ENCODE measurements at regions not wholly inside any gene's neighbourhood (a gene's known extent, or its start where the extent isn't known, plus 50 kb on each side); places are given as distances from the start of the nearest gene placed in this dataset.
"Not testable (repeated sequence)": the region's sequence is repeated elsewhere in the genome, so short reads cannot be mapped to it uniquely, and the experiment has no call there.

DNA sequence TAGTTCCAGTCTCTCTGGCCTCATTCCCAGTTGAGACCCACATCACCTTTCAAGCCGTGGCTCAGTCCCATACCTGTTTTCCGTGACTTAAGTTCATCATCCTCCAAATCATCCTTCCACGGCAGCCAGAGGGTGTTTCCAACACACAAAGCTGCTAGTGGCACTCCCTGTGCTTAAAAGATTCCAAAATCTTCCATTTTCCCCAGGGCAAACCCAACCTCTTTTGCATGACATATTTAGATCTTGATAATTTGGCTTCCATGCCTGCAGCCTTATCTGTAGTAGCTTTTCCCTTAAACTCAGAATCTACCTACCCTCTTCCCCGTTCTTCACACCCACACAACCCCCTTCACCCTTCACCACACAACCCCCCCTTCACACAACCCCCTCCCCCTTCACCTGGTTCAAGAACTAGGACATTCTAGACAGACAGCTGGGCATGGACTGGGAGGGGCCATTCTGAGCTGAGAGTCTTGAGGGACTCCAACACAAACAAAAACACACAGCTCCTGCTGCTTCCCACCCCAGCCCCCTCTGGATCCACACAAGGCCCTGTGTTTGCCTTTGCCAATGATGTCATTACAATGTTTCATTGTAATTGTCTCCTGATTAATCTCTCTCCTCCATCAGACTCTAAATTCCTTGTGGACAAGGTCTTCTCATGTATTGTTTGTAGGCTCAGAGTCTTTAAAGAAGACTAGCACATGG is 268.2 kb downstream of the SH3GL2 start:
- no peak for DNase-seq

DNA sequence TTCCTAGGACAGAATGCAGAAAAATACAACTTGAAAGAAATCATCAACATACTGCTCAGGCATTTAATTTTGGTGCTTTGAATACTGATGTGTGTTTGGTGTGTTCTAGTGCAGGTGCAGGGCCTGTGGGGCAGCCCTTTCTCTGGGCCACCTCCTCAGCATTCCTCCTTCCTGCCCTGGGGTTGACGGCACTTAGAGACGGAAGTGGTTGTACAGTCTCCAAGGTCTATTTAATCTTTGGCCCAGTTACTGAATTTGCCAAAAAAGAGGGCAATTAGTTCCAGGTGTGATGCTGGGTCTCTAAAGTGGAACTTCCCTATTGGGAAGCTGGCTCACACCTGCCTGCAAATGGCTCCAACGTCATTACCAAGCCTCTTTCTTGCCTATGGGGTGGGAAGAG is 269.0 kb downstream of the SH3GL2 start:
- DNase-seq, result no peak

DNA sequence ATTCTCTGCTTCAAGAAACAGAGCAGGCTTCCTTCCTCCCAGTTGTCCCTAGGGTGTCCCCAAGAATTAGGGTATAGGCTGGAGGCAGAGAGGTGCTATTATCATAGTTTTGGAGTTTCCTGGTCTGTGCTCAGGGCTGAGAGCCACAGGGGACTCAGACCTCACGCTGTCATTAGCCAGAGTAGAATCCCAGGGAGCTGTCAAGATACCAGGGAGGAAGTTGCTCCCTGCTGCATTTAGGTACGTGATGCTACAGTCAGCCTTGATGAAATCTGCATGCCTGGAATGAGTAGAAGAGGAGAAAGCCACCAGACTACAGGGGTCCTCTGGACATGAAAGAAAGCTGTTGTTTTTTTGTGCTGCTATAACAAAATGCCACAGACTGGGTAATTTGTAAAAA is 273.2 kb downstream of the SH3GL2 start:
- no peak for DNase-seq

GRCh38 chr9:17854487-17854886 is 275.6 kb downstream of the SH3GL2 start:
- no peak for DNase-seq

GRCh38 chr9:17856995-17857394 is 278.1 kb downstream of the SH3GL2 start:
- DNase-seq, result no peak

DNA sequence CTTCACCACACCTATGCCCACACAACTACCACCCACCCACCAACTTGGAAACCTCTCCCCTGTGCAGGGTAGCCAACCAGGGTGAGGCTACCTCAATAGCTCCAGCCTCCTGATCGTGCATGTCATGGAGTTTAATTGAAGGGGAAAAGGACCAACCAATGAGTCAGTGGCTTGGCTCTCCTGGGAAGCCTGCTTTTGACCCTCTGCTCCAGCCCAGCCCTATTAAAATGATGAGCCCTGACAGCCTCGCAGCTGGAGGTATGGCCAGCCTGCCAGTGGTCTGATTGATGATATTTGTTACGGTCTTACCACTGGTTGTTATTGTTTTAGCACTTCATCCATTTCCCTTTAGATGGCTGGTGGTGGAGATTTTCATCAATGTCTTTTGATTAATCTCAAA is 280.4 kb downstream of the SH3GL2 start:
- no peak for DNase-seq

DNA sequence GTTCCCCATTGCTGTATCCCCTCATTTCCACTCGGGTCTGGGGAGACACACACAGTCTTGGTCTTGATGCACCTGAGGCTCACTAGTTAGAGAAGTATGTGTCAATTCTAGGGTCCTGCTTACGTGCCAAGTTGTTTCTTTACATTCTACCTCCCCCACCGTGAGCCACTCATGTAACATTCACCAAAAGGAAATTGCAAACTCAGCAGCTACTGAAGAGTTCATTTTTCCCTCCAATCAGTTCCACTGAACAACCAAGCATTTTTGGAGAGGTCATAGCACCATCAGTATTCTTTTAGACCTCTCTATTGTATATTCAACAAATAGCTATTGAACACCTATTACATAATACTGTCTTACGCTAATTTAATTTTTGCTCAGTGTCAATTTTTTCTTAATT is 281.1 kb downstream of the SH3GL2 start:
- no peak for DNase-seq

DNA sequence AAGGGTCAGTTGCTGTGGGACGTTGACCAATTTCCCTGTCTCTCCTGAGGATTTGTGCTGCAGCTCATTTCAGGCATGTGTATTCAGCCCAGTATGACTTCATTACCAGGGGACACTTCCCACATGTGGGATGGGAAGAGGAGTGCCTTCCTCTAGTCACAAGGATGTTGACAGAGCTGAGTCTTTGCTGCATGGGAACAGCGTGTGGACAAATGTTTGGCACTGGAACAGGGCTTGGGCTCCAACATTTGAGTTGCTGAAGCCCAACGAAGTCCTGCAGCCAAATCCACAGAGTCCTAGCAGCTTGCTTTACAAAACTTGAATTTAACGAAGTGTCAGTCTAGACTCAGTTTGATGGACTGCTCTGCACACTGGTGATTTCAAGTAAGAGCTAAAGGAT is 283.2 kb downstream of the SH3GL2 start:
- DNase-seq, result no peak

GRCh38 chr9:17862629-17863028 is 283.8 kb downstream of the SH3GL2 start:
- DNase-seq, result no peak

DNA sequence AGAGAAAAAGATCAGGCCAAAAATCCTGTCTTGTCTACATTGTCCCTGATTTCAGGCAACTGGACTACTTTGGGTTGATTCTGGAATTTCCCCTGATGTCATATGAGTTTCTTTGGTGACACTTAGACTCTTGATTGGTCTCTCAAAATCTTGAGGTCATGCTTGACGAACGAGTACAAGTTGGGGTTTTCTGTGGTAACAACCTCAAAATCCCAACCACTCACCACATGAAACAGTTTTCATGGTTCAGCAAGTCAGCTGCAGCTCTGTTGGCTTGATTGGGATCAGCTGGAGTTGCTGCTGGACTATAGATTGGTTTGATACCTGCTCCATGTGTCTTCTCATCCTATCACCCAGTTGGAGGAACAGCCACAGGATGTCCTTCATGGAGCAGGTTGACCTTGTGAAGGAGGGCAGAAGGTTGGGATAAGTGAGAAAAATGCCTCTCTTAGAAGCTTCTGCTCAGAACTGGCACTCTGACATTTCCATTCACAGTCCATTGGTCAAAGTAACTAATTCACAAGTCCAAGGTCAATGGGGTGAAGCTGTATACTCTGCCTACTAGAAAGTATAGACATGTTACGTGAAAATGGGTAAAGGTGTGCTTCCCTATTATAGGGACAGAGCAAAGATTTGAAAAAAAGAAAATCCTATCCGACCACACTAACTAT is 284.5 kb downstream of the SH3GL2 start:
- DNase-seq, result no peak

- no peak for DNase-seq
Observed at GRCh38 chr9:17863924-17864323, 285.1 kb downstream of the SH3GL2 start.

DNA sequence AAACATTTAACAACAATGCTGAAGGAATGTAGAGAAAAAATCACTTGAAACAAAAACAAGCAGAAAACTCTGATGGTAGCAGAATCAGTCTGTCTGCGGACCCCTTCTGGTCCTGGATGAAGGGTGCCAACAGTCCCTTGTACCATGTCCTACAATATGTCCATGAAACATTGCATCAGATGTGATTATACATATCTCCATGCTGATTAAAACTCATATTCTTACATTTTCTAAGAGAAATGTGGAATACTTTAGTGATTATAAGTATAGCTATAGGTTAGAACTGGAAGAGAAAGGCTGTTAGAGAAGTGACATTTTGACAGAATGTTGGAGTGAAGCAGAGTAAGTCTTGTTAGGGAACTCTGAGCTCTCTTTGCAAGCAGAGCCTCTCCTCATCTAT is 286.1 kb downstream of the SH3GL2 start:
- DNase-seq, result no peak

- DNase-seq, result no peak
Observed at GRCh38 chr9:17865881-17866280, 287.0 kb downstream of the SH3GL2 start.

GRCh38 chr9:17870722-17871121 is 291.9 kb downstream of the SH3GL2 start:
- DNase-seq, result no peak

DNA sequence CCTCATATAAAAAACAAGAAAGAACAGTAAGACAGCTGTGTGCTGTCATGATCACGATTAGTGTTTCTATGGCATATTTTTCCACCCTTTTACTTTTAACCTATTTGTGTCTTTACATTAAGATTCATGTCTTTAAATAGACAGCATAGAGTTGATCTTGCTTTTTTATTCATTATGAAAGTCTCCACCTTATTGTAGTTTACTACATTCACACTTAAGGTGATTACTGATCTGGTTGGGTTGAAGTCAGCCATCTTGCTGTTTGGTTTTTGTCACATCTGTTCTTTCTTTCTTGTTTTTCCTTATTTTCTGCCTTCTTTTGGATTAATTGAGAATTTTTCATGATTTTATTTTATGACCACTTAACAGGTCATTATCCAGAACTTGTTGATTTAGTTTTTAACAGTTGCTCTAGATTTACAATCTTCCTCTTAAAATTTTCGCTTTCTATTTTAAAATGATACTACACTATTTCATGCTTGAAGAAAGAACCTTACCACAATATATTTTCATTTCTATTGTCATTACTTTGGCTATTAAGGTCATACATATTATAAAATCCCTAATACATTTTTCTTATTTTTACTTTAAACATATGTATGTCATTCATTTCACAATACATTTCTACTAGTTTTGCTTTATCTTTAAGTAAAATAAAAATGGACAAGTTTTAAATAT is 292.5 kb downstream of the SH3GL2 start:
- no peak for DNase-seq

GRCh38 chr9:17875886-17876285 is 297.0 kb downstream of the SH3GL2 start:
- no peak for DNase-seq

GRCh38 chr9:17876687-17877086 is 297.8 kb downstream of the SH3GL2 start:
- DNase-seq, result no peak

DNA sequence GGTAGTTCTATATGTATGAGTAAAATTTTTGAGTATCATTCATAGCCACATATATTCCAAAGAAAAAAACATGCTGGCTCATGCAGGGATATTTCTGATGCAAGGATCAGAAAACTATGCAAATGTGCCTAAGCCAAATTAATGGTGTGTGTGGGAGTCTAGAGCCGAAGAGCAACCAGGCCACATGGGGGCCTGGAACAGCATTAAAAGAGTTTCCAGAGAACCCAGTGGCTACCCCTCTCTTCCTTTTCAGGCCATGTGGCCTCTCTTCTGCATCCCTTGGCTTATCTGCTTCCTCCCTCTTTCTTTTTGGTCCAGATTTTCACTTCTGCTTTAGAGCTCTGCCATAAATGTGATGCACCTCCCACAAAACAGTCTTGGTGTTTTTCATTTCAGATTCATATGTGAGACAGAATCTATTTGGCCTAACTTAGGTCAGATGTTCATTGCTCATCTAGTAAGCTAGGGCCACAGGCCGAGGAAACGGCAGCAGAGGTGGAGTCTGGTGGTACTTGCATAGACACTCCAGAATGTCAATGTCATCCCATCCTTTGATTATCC is 300.0 kb downstream of the SH3GL2 start:
- DNase-seq, result no peak

- no peak for DNase-seq
Observed at GRCh38 chr9:17881371-17881770, 302.5 kb downstream of the SH3GL2 start.

DNA sequence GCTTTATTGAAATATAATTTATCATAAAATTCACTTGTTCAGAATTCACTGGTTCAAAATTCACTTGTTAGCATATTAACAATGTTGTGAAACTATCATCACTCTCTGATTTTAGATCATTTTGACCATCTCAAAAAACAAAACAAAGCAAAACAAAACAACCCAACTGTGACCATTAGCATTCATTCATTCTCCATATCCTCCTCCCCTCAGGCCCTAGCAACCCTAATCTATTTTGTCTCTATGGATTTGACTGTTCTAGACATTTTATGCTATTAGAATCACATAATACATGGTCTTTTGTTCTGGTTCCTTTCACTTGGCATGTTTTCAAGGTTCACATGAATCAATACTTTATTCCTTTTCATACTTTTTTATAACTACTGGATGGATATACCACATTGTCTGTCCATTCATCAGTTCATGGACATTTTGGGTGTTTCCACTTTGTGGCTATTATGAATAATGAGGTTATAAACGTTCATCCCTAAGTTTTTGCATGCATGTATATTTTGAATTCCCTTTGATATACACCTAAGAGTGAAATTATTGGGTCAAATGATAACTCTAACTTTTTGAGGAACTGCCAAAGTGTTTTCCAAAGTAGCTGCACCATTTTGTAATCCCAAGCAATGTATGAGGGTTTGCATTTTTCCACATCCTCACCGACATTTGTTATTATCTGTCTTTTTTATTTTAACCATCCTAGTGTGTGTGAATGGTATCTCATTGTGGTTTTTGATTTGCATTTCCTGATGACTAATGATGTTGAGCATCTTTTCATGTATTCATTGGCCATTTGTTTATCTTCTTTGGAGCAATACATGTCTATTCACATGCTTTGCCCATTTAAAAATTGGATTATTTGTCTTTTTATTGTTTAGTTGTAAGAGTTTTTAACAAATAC is 304.1 kb downstream of the SH3GL2 start:
- no peak for DNase-seq

- no peak for DNase-seq
Observed at GRCh38 chr9:17888066-17888465, 309.2 kb downstream of the SH3GL2 start.

- DNase-seq, result not testable (repeated sequence)
Observed at GRCh38 chr9:17888964-17889363, 310.1 kb downstream of the SH3GL2 start.
